ENCODE measurements at regions not wholly inside any gene's neighbourhood (a gene's known extent, or its start where the extent isn't known, plus 50 kb on each side); places are given as distances from the start of the nearest gene placed in this dataset.

GRCh38 chr4:8709050-8709728, 116.6 kb downstream of the CPZ start:
- Histone ChIP-seq H3K27ac (no peak overlapping the region), H3K4me3 (no peak overlapping the region), H3K4me1 (no peaks in the 10 kb centered on the region), H3K9me3 (no peaks in the 10 kb centered on the region), H3K36me3 (replicated peaks in 1 of 2; ENCODE audit: insufficient read depth in 1 of 2, low read depth in 2 of 2) (no peaks in the 10 kb centered on the region), H3K27me3 (no peaks in the 10 kb centered on the region)
- ATAC-seq = no peak
- WGBS, 2 donors = 60 to 72% methylated on average over 11 to 15 of the region's 15 CpGs
- intact Hi-C loops (cut with DNase I) = no loop called here
- peak in 1 of 4 donors; percentile 1 for DNase-seq
- TF ChIP-seq CTCF (IDR thresholded peaks at IDR 0.05) = no peak

GRCh38 chr4:8708401-8709021, 115.9 kb downstream of the CPZ start:
- Histone ChIP-seq H3K27ac (no peak overlapping the region), H3K36me3 (replicated peaks in 1 of 2; ENCODE audit: insufficient read depth in 1 of 2, low read depth in 2 of 2) (no peaks in the 10 kb centered on the region), H3K9me3 (no peaks in the 10 kb centered on the region), H3K27me3 (no peaks in the 10 kb centered on the region), H3K4me1 (no peaks in the 10 kb centered on the region), H3K4me3 (no peak overlapping the region)
- intact Hi-C loops (cut with DNase I) = no loop called here
- no peak for ATAC-seq
- TF ChIP-seq CTCF (IDR thresholded peaks at IDR 0.05) (no peak), POLR2A (IDR thresholded peaks at IDR 0.05) (no peak)
- peak in 1 of 4 donors; percentile 3 for DNase-seq
- WGBS, 2 donors = 64 to 66% methylated on average over 5 to 16 of the region's 16 CpGs

GRCh38 chr4:8707045-8707781, 114.6 kb downstream of the CPZ start:
- no peaks in the 10 kb centered on the region for H3K27me3 ChIP-seq
- H3K27ac ChIP-seq = no peak overlapping the region
- no peak overlapping the region for H3K4me3 ChIP-seq
- no peaks in the 10 kb centered on the region for H3K9me3 ChIP-seq
- 28 to 29% methylated on average over 15 of the region's 15 CpGs for WGBS, 2 donors
- DNase-seq (peak in 2 of 4 donors; percentile 5), ATAC-seq (no peak)
- TF ChIP-seq CTCF (IDR thresholded peaks at IDR 0.05) (no peak), POLR2A (IDR thresholded peaks at IDR 0.05) (no peak)
- no peaks in the 10 kb centered on the region for H3K36me3 ChIP-seq (replicated peaks in 1 of 2; ENCODE audit: insufficient read depth in 1 of 2, low read depth in 2 of 2)
- intact Hi-C loops (cut with DNase I) = no loop called here
- H3K4me1 ChIP-seq = no peaks in the 10 kb centered on the region

GRCh38 chr4:8706216-8707044, 113.9 kb downstream of the CPZ start:
- ATAC-seq = no peak
- Histone ChIP-seq H3K9me3 (no peaks in the 10 kb centered on the region), H3K36me3 (replicated peaks in 1 of 2; ENCODE audit: insufficient read depth in 1 of 2, low read depth in 2 of 2) (no peaks in the 10 kb centered on the region), H3K4me1 (no peaks in the 10 kb centered on the region), H3K27me3 (no peaks in the 10 kb centered on the region), H3K27ac (no peak overlapping the region), H3K4me3 (no peak overlapping the region)
- 51 to 54% methylated on average over 21 of the region's 21 CpGs for WGBS, 2 donors
- DNase-seq = peak in 2 of 4 donors; percentile 2 to 4
- TF ChIP-seq CTCF (IDR thresholded peaks at IDR 0.05) (no peak), POLR2A (IDR thresholded peaks at IDR 0.05) (no peak)
- intact Hi-C loops (cut with DNase I) = no loop called here
